B cell (primary cell): ENCODE measurements at regions not wholly inside any gene's neighbourhood (a gene's known extent, or its start where the extent isn't known, plus 50 kb on each side); places are given as distances from the start of the nearest gene placed in this dataset.

Experiments used
- ATAC-seq: fragments of 200-7000 bp; cut with Tn5 transposase; one replicate; pipeline ENCODE4 v1.10.0; 2021; ENCODE audit warnings: low read depth, mild to moderate bottlenecking, moderate number of reproducible peaks, moderate library complexity
- CTCF ChIA-PET: fragments of 350-600 bp; sonication (Branson Sonifier 250); formaldehyde crosslinking; loops from one replicate; lab custom pipeline; 2021; ENCODE audit warnings: antibody characterized with exemption, inconsistent platforms; lab: Charles Lee
- POLR2A ChIA-PET: fragments of 350-600 bp; sonication (Branson Sonifier 250); formaldehyde crosslinking; loops from one replicate; lab custom pipeline; 2021; ENCODE audit warnings: antibody characterized with exemption; lab: Charles Lee
- DNase-seq: peaks from one replicate; pipeline ENCODE4 v3.0.0; 2013
- H2AFZ ChIP-seq: 2 replicates; pipeline ENCODE4 v1.6.1; 2012; ENCODE audit warnings: mild to moderate bottlenecking, low read depth, low read length; ENCODE audit not compliant: insufficient read depth, poor library complexity, severe bottlenecking
- H3K27ac ChIP-seq, 2 donors: 1 replicate in 1 of 2; 2 replicates in 1 of 2; pipeline ENCODE4 v1.5.1; 2012 to 2013; ENCODE audit warnings: low read length in 2 of 2, mild to moderate bottlenecking in 2 of 2, moderate library complexity in 1 of 2
- H3K27me3 ChIP-seq, 4 experiments: fragments of 200-600 bp in 1 of 4; sonication (generic) in 1 of 4; replicated peaks in 1 of 4; 1 replicate in 2 of 4; 2 replicates in 2 of 4; pipeline versions ENCODE4 v1.6.1 to v1.7.0; 2013 to 2016; ENCODE audit warnings: low read length in 3 of 4, mild to moderate bottlenecking in 2 of 4, mixed read lengths in 1 of 4, moderate library complexity in 1 of 4; ENCODE audit not compliant: insufficient read depth in 4 of 4, control insufficient read depth in 3 of 4; ENCODE audit errors: control extremely low read depth in 1 of 4
- H3K36me3 ChIP-seq, 2 experiments: replicated peaks in 1 of 2; 1 replicate in 1 of 2; 2 replicates in 1 of 2; pipeline versions ENCODE4 v1.6.1 to v1.7.1; 2013; ENCODE audit warnings: low read length in 1 of 2; ENCODE audit not compliant: insufficient read depth in 2 of 2, control insufficient read depth in 1 of 2; ENCODE audit errors: control extremely low read depth in 1 of 2, extremely low read depth in 1 of 2
- H3K4me1 ChIP-seq, 2 donors: fragments of 200-600 bp in 1 of 2; sonication (generic) in 1 of 2; 1 replicate in 1 of 2; 2 replicates in 1 of 2; pipeline versions ENCODE4 v1.5.1 to v1.6.1; 2013 to 2017; ENCODE audit warnings: low read length in 2 of 2; ENCODE audit not compliant: control insufficient read depth in 2 of 2, insufficient read depth in 2 of 2
- H3K4me2 ChIP-seq: replicated peaks from 2 replicates; pipeline ENCODE3; 2012; ENCODE audit warnings: mild to moderate bottlenecking, low read depth, low read length; ENCODE audit not compliant: poor library complexity, severe bottlenecking
- H3K4me3 ChIP-seq, 5 experiments: fragments of 200-600 bp in 1 of 5; sonication (generic) in 1 of 5; 1 replicate in 3 of 5; 2 replicates in 2 of 5; pipeline versions ENCODE4 v1.5.1 to v1.7.0; 2011 to 2016; ENCODE audit warnings: low read length in 4 of 5, mild to moderate bottlenecking in 4 of 5, low read depth in 2 of 5, control low read depth in 1 of 5, moderate library complexity in 1 of 5; ENCODE audit not compliant: insufficient read depth in 1 of 5; ENCODE audit errors: control extremely low read depth in 1 of 5, extremely low read depth in 1 of 5
- H3K79me2 ChIP-seq: fragments of 200-600 bp; sonication (generic); one replicate; pipeline ENCODE4 v1.6.0; 2016; ENCODE audit warnings: low read length; ENCODE audit not compliant: control insufficient read depth, insufficient read depth
- H3K9ac ChIP-seq: fragments of 200-600 bp; sonication (generic); 2 replicates; pipeline ENCODE4 v1.6.1; 2017; ENCODE audit warnings: mild to moderate bottlenecking, low read length, moderate library complexity
- H3K9me3 ChIP-seq, 3 donors: one replicate each; pipeline versions ENCODE4 v1.6.1 to v1.7.1; 2013; ENCODE audit warnings: low read length in 2 of 3; ENCODE audit not compliant: control insufficient read depth in 2 of 3, insufficient read depth in 1 of 3; ENCODE audit errors: control extremely low read depth in 1 of 3
- H4K20me1 ChIP-seq: 2 replicates; pipeline ENCODE4 v1.6.0; 2012; ENCODE audit warnings: mild to moderate bottlenecking, low read length; ENCODE audit not compliant: insufficient read depth, control insufficient read depth, poor library complexity, severe bottlenecking
- H3K27ac Mint-ChIP-seq: one replicate; pipeline ENCODE4 v1.8.0; 2021; ENCODE audit warnings: mixed read lengths
- H3K27me3 Mint-ChIP-seq: one replicate; pipeline ENCODE4 v1.8.0; 2021; ENCODE audit warnings: mixed read lengths
- H3K4me1 Mint-ChIP-seq: one replicate; pipeline ENCODE4 v1.8.0; 2021; ENCODE audit warnings: mixed read lengths
- H3K4me3 Mint-ChIP-seq: one replicate; pipeline ENCODE4 v1.8.0; 2021; ENCODE audit warnings: mixed read lengths
- H3K9me3 Mint-ChIP-seq: one replicate; pipeline ENCODE4 v1.8.0; 2022; ENCODE audit warnings: mixed read lengths; ENCODE audit not compliant: insufficient read depth
- EZH2 ChIP-seq: IDR thresholded peaks from 2 replicates; pipeline ENCODE4 v1.6.1; 2012; ENCODE audit warnings: borderline replicate concordance, low read depth, mild to moderate bottlenecking, moderate library complexity, low read length; ENCODE audit not compliant: insufficient read depth, poor library complexity, severe bottlenecking
- WGBS: methylation state at CpG from one replicate; pipeline ENCODE4 v1.1.5; 2013; ENCODE audit warnings: missing lambda C conversion rate; ENCODE audit not compliant: insufficient coverage; 5-methylcytosine and 5-hydroxymethylcytosine counted together
- intact Hi-C: fragments of 100-400 bp; cut with micrococcal nuclease; formaldehyde crosslinking; loops from one replicate; pipeline ENCODE4 v1.10.0; 2022
- TF ChIP-seq, protein P1 (sequence below): fragments of 200-600 bp; IDR thresholded peaks from one replicate; pipeline ENCODE4 v1.8.0; 2022; ENCODE audit warnings: antibody characterized with exemption, mild to moderate bottlenecking

- Mint-ChIP-seq H3K4me1 (peaks cover 4% of the 10 kb centered on the region), H3K27ac (no peak overlapping the region), H3K27me3 (peaks cover 13% of the 10 kb centered on the region), H3K9me3 (no peaks in the 10 kb centered on the region), H3K4me3 (no peak overlapping the region)
- TF ChIP-seq EZH2, result no peak
- TF ChIP-seq, protein P1, sequence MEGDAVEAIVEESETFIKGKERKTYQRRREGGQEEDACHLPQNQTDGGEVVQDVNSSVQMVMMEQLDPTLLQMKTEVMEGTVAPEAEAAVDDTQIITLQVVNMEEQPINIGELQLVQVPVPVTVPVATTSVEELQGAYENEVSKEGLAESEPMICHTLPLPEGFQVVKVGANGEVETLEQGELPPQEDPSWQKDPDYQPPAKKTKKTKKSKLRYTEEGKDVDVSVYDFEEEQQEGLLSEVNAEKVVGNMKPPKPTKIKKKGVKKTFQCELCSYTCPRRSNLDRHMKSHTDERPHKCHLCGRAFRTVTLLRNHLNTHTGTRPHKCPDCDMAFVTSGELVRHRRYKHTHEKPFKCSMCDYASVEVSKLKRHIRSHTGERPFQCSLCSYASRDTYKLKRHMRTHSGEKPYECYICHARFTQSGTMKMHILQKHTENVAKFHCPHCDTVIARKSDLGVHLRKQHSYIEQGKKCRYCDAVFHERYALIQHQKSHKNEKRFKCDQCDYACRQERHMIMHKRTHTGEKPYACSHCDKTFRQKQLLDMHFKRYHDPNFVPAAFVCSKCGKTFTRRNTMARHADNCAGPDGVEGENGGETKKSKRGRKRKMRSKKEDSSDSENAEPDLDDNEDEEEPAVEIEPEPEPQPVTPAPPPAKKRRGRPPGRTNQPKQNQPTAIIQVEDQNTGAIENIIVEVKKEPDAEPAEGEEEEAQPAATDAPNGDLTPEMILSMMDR, result no peak
- no peaks in the 10 kb centered on the region for H3K79me2 ChIP-seq
- H3K9ac ChIP-seq, result no peak overlapping the region
- no peak for ATAC-seq
- DNase-seq, result no peak
- no peaks in the 10 kb centered on the region for H3K36me3 ChIP-seq
- H3K27me3 ChIP-seq, result peaks cover 0 to 2% (median under 1%) of the 10 kb centered on the region in 4 experiments
- H3K4me3 ChIP-seq, result no peak overlapping the region
- H4K20me1 ChIP-seq, result no peaks in the 10 kb centered on the region
- no peak overlapping the region for H2AFZ ChIP-seq
- peaks cover 0 to 1% (median 0%) of the 10 kb centered on the region in 3 donors for H3K9me3 ChIP-seq
- H3K4me2 ChIP-seq, result no peak overlapping the region
- intact Hi-C loops, result no loop called here
- H3K27ac ChIP-seq, result no peak overlapping the region
- CTCF ChIA-PET, result no interaction called here
- 100% methylated on average over 1 of the region's 1 CpG for WGBS
- H3K4me1 ChIP-seq, result no peaks in the 10 kb centered on the region
- POLR2A ChIA-PET, result no interaction called here
Measured at GRCh38 chr17:14452856-14453255, 152.0 kb downstream of the HS3ST3B1 start.

DNA sequence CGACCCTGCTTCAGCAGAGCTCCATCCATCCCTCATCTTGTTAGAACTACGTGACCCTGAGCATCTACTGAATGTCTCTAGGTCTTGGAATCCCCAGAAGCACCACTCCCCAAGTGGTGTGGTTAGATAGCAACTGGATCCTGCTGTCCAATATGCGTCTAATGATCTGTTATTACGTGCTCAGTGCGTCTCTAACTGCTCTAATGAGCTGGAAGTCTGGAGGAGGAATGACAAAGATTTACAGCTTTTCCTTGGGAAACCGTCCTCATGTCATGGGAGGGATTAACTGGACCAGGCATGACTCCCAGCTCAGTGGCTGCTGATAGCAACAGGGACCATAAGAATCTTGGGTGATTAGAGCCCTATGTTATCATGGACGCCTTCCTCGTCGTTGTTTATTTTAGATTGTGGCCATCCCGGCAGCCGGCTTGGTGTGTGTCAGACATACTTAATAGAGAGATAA lies 150.9 kb downstream of the HS3ST3B1 start:
- H3K9ac ChIP-seq, result no peak overlapping the region
- peaks cover 0 to 1% (median 0%) of the 10 kb centered on the region in 3 donors for H3K9me3 ChIP-seq
- intact Hi-C loops, result no loop called here
- DNase-seq, result no peak
- CTCF ChIA-PET, result no interaction called here
- H4K20me1 ChIP-seq, result no peaks in the 10 kb centered on the region
- no peak overlapping the region for H3K27ac ChIP-seq
- H3K36me3 ChIP-seq, result no peaks in the 10 kb centered on the region
- ATAC-seq, result no peak
- peaks cover 5% of the 10 kb centered on the region for H3K27me3 Mint-ChIP-seq
- POLR2A ChIA-PET, result no interaction called here
- no peak overlapping the region for H3K27ac Mint-ChIP-seq
- H3K27me3 ChIP-seq, result no peaks in the 10 kb centered on the region
- no peaks in the 10 kb centered on the region for H3K9me3 Mint-ChIP-seq
- no peak overlapping the region for H2AFZ ChIP-seq
- TF ChIP-seq EZH2, result no peak
- TF ChIP-seq, protein P1, result no peak
- WGBS, result 92% methylated on average over 10 of the region's 11 CpGs
- peaks cover 6 to 10% of the 10 kb centered on the region in 2 donors for H3K4me1 ChIP-seq
- H3K4me3 Mint-ChIP-seq, result no peak overlapping the region
- H3K79me2 ChIP-seq, result no peaks in the 10 kb centered on the region
- no peak overlapping the region for H3K4me3 ChIP-seq
- peaks cover 12% of the 10 kb centered on the region for H3K4me1 Mint-ChIP-seq
- no peak overlapping the region for H3K4me2 ChIP-seq
